ENCODE measurements at regions not wholly inside any gene's neighbourhood (a gene's known extent, or its start where the extent isn't known, plus 50 kb on each side); places are given as distances from the start of the nearest gene placed in this dataset.

DNA sequence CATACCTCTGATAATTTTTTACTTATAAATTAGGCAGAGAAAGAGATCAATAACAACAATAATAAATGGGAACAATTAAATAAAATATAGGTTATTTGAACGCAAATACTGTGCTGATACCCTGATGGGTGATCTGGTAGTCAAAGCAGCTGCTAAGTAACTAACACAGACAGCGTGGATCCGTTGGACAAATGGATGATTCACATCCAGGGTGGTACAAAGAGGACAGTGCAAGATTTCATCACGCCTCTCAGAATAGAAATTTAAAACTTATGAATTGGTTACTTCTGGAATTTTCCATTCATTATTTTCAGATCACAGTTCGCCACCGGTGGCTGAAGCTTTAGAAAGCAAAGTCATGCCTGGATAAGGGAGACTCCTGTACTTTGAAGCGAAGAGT lies 1066.0 kb upstream of the ADGRL3 start:
- TF ChIP-seq, protein P1, sequence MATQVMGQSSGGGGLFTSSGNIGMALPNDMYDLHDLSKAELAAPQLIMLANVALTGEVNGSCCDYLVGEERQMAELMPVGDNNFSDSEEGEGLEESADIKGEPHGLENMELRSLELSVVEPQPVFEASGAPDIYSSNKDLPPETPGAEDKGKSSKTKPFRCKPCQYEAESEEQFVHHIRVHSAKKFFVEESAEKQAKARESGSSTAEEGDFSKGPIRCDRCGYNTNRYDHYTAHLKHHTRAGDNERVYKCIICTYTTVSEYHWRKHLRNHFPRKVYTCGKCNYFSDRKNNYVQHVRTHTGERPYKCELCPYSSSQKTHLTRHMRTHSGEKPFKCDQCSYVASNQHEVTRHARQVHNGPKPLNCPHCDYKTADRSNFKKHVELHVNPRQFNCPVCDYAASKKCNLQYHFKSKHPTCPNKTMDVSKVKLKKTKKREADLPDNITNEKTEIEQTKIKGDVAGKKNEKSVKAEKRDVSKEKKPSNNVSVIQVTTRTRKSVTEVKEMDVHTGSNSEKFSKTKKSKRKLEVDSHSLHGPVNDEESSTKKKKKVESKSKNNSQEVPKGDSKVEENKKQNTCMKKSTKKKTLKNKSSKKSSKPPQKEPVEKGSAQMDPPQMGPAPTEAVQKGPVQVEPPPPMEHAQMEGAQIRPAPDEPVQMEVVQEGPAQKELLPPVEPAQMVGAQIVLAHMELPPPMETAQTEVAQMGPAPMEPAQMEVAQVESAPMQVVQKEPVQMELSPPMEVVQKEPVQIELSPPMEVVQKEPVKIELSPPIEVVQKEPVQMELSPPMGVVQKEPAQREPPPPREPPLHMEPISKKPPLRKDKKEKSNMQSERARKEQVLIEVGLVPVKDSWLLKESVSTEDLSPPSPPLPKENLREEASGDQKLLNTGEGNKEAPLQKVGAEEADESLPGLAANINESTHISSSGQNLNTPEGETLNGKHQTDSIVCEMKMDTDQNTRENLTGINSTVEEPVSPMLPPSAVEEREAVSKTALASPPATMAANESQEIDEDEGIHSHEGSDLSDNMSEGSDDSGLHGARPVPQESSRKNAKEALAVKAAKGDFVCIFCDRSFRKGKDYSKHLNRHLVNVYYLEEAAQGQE (IDR thresholded peaks at IDR 0.05; ENCODE audit: low read depth), result no peak
- no peak for TF ChIP-seq TAF1 (IDR thresholded peaks at IDR 0.05; ENCODE audit: low read depth)
- no peak for TF ChIP-seq YY1 (IDR thresholded peaks at IDR 0.05; ENCODE audit: low read depth)

All from Ishikawa (cell line).